SJCRH30 (cell line): ENCODE measurements at regions not wholly inside any gene's neighbourhood (a gene's known extent, or its start where the extent isn't known, plus 50 kb on each side); places are given as distances from the start of the nearest gene placed in this dataset.
"Not testable (repeated sequence)": the region's sequence is repeated elsewhere in the genome, so short reads cannot be mapped to it uniquely, and the experiment has no call there.

Source experiments
- DNase-seq, 2 experiments: peaks; one replicate each; pipeline ENCODE4 v3.0.0-alpha.2; 2015 to 2020
- H3K27ac ChIP-seq: fragments of 250-450 bp; sonication (Bioruptor Pico); 2 replicates; pipeline ENCODE4 v1.5.1; 2020; ENCODE audit warnings: mild to moderate bottlenecking, moderate library complexity
- H3K27me3 ChIP-seq: fragments of 250-450 bp; sonication (Bioruptor Pico); 2 replicates; pipeline ENCODE4 v1.5.1; 2020; ENCODE audit warnings: mild to moderate bottlenecking, moderate library complexity
- H3K36me3 ChIP-seq: fragments of 250-450 bp; sonication (Bioruptor Pico); 2 replicates; pipeline ENCODE4 v1.5.1; 2020; ENCODE audit warnings: mild to moderate bottlenecking, moderate library complexity
- H3K4me1 ChIP-seq: fragments of 250-450 bp; sonication (Bioruptor Pico); 2 replicates; pipeline ENCODE4 v1.5.1; 2020; ENCODE audit warnings: mild to moderate bottlenecking, moderate library complexity
- H3K4me3 ChIP-seq: fragments of 250-450 bp; sonication (Bioruptor Pico); 2 replicates; pipeline ENCODE4 v1.5.1; 2020; ENCODE audit warnings: mild to moderate bottlenecking, moderate library complexity
- H3K9me3 ChIP-seq: fragments of 250-450 bp; sonication (Bioruptor Pico); replicated peaks from 2 replicates; pipeline ENCODE4 v1.5.1; 2020; ENCODE audit warnings: mild to moderate bottlenecking, moderate library complexity

- no peaks in the 10 kb centered on the region for H3K4me1 ChIP-seq
- no peak for DNase-seq
- H3K27ac ChIP-seq = no peak overlapping the region
- H3K4me3 ChIP-seq = no peak overlapping the region
- H3K27me3 ChIP-seq = no peaks in the 10 kb centered on the region
- H3K9me3 ChIP-seq = no peaks in the 10 kb centered on the region
- H3K36me3 ChIP-seq = no peaks in the 10 kb centered on the region
These were observed 1387.5 kb upstream of the EYS start for GRCh38 chr6:67094431-67094946.

- H3K4me1 ChIP-seq = no peaks in the 10 kb centered on the region
- no peak overlapping the region for H3K27ac ChIP-seq
- no peaks in the 10 kb centered on the region for H3K9me3 ChIP-seq
- no peak for DNase-seq
- no peak overlapping the region for H3K4me3 ChIP-seq
- H3K27me3 ChIP-seq = no peaks in the 10 kb centered on the region
- no peaks in the 10 kb centered on the region for H3K36me3 ChIP-seq
These were observed 1366.9 kb upstream of the EYS start for GRCh38 chr6:67073938-67074337.

GRCh38 chr6:67068781-67069180, 1361.8 kb upstream of the EYS start:
- DNase-seq = no peak
- Histone ChIP-seq H3K36me3 (no peaks in the 10 kb centered on the region), H3K4me1 (no peaks in the 10 kb centered on the region), H3K9me3 (no peaks in the 10 kb centered on the region), H3K27ac (no peak overlapping the region), H3K4me3 (no peak overlapping the region), H3K27me3 (no peaks in the 10 kb centered on the region)

- no peaks in the 10 kb centered on the region for H3K27me3 ChIP-seq
- no peaks in the 10 kb centered on the region for H3K4me1 ChIP-seq
- H3K4me3 ChIP-seq = no peak overlapping the region
- H3K9me3 ChIP-seq = no peaks in the 10 kb centered on the region
- H3K27ac ChIP-seq = no peak overlapping the region
- no peak for DNase-seq
- H3K36me3 ChIP-seq = no peaks in the 10 kb centered on the region
These were observed 1357.3 kb upstream of the EYS start for GRCh38 chr6:67064323-67064722.

- no peaks in the 10 kb centered on the region for H3K4me1 ChIP-seq
- DNase-seq = no peak
- no peaks in the 10 kb centered on the region for H3K9me3 ChIP-seq
- H3K4me3 ChIP-seq = no peak overlapping the region
- H3K36me3 ChIP-seq = no peaks in the 10 kb centered on the region
- no peak overlapping the region for H3K27ac ChIP-seq
- H3K27me3 ChIP-seq = no peaks in the 10 kb centered on the region
These were observed 1341.0 kb upstream of the EYS start for GRCh38 chr6:67047996-67048395.

GRCh38 chr6:67045076-67045475, 1338.0 kb upstream of the EYS start:
- Histone ChIP-seq H3K4me1 (no peaks in the 10 kb centered on the region), H3K4me3 (no peak overlapping the region), H3K36me3 (no peaks in the 10 kb centered on the region), H3K9me3 (no peaks in the 10 kb centered on the region), H3K27me3 (no peaks in the 10 kb centered on the region), H3K27ac (no peak overlapping the region)
- no peak for DNase-seq

GRCh38 chr6:67031451-67031850, 1324.4 kb upstream of the EYS start:
- Histone ChIP-seq H3K27ac (no peak overlapping the region), H3K4me1 (no peaks in the 10 kb centered on the region), H3K4me3 (no peak overlapping the region), H3K9me3 (no peaks in the 10 kb centered on the region), H3K36me3 (no peaks in the 10 kb centered on the region), H3K27me3 (no peaks in the 10 kb centered on the region)
- no peak for DNase-seq

GRCh38 chr6:67030861-67031260, 1323.8 kb upstream of the EYS start:
- H3K36me3 ChIP-seq = no peaks in the 10 kb centered on the region
- H3K27ac ChIP-seq = no peak overlapping the region
- H3K9me3 ChIP-seq = no peaks in the 10 kb centered on the region
- no peaks in the 10 kb centered on the region for H3K4me1 ChIP-seq
- no peak overlapping the region for H3K4me3 ChIP-seq
- no peak for DNase-seq
- H3K27me3 ChIP-seq = no peaks in the 10 kb centered on the region

- Histone ChIP-seq H3K27me3 (no peaks in the 10 kb centered on the region), H3K4me3 (no peak overlapping the region), H3K9me3 (no peaks in the 10 kb centered on the region), H3K27ac (no peak overlapping the region), H3K36me3 (no peaks in the 10 kb centered on the region), H3K4me1 (no peaks in the 10 kb centered on the region)
- peak in 1 of 2 experiments; percentile 1 for DNase-seq
These were observed 1310.0 kb upstream of the EYS start for GRCh38 chr6:67016921-67017460.

GRCh38 chr6:67011441-67011840, 1304.4 kb upstream of the EYS start:
- DNase-seq = no peak
- H3K9me3 ChIP-seq = no peaks in the 10 kb centered on the region
- no peaks in the 10 kb centered on the region for H3K4me1 ChIP-seq

GRCh38 chr6:67009818-67010217, 1302.8 kb upstream of the EYS start:
- DNase-seq = no peak
- Histone ChIP-seq H3K9me3 (no peaks in the 10 kb centered on the region), H3K27me3 (no peaks in the 10 kb centered on the region), H3K27ac (no peak overlapping the region), H3K36me3 (no peaks in the 10 kb centered on the region), H3K4me3 (no peak overlapping the region), H3K4me1 (no peaks in the 10 kb centered on the region)

More at GRCh38 chr6:67011441-67011840, 1304.4 kb upstream of the EYS start:
- Histone ChIP-seq H3K27me3 (no peaks in the 10 kb centered on the region), H3K27ac (no peak overlapping the region), H3K36me3 (no peaks in the 10 kb centered on the region), H3K4me3 (no peak overlapping the region)

GRCh38 chr6:67003844-67004243, 1296.8 kb upstream of the EYS start:
- no peak for DNase-seq
- Histone ChIP-seq H3K4me3 (no peak overlapping the region), H3K4me1 (no peaks in the 10 kb centered on the region), H3K27me3 (no peaks in the 10 kb centered on the region), H3K27ac (no peak overlapping the region), H3K9me3 (no peaks in the 10 kb centered on the region), H3K36me3 (no peaks in the 10 kb centered on the region)

- no peak overlapping the region for H3K4me3 ChIP-seq
- DNase-seq = no peak
- no peak overlapping the region for H3K27ac ChIP-seq
- H3K36me3 ChIP-seq = no peaks in the 10 kb centered on the region
- H3K27me3 ChIP-seq = no peaks in the 10 kb centered on the region
- no peaks in the 10 kb centered on the region for H3K9me3 ChIP-seq
- H3K4me1 ChIP-seq = no peaks in the 10 kb centered on the region
These were observed 1293.1 kb upstream of the EYS start for GRCh38 chr6:67000121-67000520.

- not testable (repeated sequence) for H3K4me1 ChIP-seq, H3K36me3 ChIP-seq, DNase-seq, H3K9me3 ChIP-seq, H3K27me3 ChIP-seq, H3K27ac ChIP-seq, H3K4me3 ChIP-seq
These were observed 1290.6 kb upstream of the EYS start for GRCh38 chr6:66997579-66997978.

GRCh38 chr6:66995669-66996068, 1288.6 kb upstream of the EYS start:
- no peaks in the 10 kb centered on the region for H3K4me1 ChIP-seq
- no peak overlapping the region for H3K4me3 ChIP-seq
- H3K9me3 ChIP-seq = no peaks in the 10 kb centered on the region
- no peak overlapping the region for H3K27ac ChIP-seq
- H3K36me3 ChIP-seq = no peaks in the 10 kb centered on the region
- DNase-seq = no peak
- no peaks in the 10 kb centered on the region for H3K27me3 ChIP-seq

GRCh38 chr6:66993708-66994107, 1286.7 kb upstream of the EYS start:
- DNase-seq = not testable (repeated sequence)

More at GRCh38 chr6:66993708-66994107, 1286.7 kb upstream of the EYS start:
- H3K27me3 ChIP-seq, H3K27ac ChIP-seq, H3K36me3 ChIP-seq, H3K4me1 ChIP-seq, H3K4me3 ChIP-seq, H3K9me3 ChIP-seq: not testable (repeated sequence)
